SK-N-SH (cell line): ENCODE measurements at regions not wholly inside any gene's neighbourhood (a gene's known extent, or its start where the extent isn't known, plus 50 kb on each side); places are given as distances from the start of the nearest gene placed in this dataset.

Experiments used
- CTCF ChIA-PET: fragments of 300-600, 350-600 bp; formaldehyde crosslinking; extraction: SDS; loops from one replicate; lab custom pipeline; 2021; lab: Yijun Ruan, JAX
- POLR2A ChIA-PET: fragments of 350-600 bp; sonication (Branson Sonifier 250); formaldehyde crosslinking; extraction: SDS; loops from one replicate; lab custom pipeline; 2020; ENCODE audit warnings: antibody characterized with exemption, inconsistent platforms; lab: Yijun Ruan, JAX
- DNase-seq: peaks from one replicate; pipeline ENCODE4 v3.0.0; 2012
- H2AFZ ChIP-seq: fragments of 200-600 bp; sonication (generic); 2 replicates; pipeline ENCODE4 v1.8.1; 2016; ENCODE audit warnings: antibody characterized with exemption, mild to moderate bottlenecking, low read depth
- H3F3A ChIP-seq: fragments of 200-600 bp; sonication (generic); replicated peaks from 2 replicates; pipeline ENCODE3; 2016; ENCODE audit warnings: antibody characterized with exemption, mild to moderate bottlenecking; ENCODE audit not compliant: insufficient read depth
- H3K27ac ChIP-seq, 2 experiments: fragments of 200-500 bp in 1 of 2; fragments of 200-600 bp in 1 of 2; sonication (Bioruptor generic) in 1 of 2; sonication (generic), shearing (Covaris generic) in 1 of 2; 2 replicates each; pipeline versions ENCODE4 v1.5.1 to v1.6.1; 2014 to 2016; ENCODE audit warnings: low read depth in 2 of 2, inconsistent platforms in 1 of 2, low read length in 1 of 2, mild to moderate bottlenecking in 1 of 2, mixed read lengths in 1 of 2
- H3K27me3 ChIP-seq: fragments of 200-600 bp; sonication (generic), shearing (Covaris generic); 2 replicates; pipeline ENCODE4 v1.6.1; 2016; ENCODE audit warnings: mixed run types; ENCODE audit not compliant: insufficient read depth
- H3K36me3 ChIP-seq, 2 experiments: fragments of 200-500 bp in 1 of 2; fragments of 200-600 bp in 1 of 2; sonication (Bioruptor generic) in 1 of 2; sonication (generic) in 1 of 2; replicated peaks in 1 of 2; 2 replicates each; pipeline versions ENCODE3 to v1.5.1; 2014 to 2016; ENCODE audit warnings: low read length in 1 of 2, mild to moderate bottlenecking in 1 of 2; ENCODE audit not compliant: insufficient read depth in 2 of 2, control insufficient read depth in 1 of 2
- H3K4me1 ChIP-seq, 2 experiments: fragments of 200-500 bp in 1 of 2; fragments of 200-600 bp in 1 of 2; sonication (Bioruptor generic) in 1 of 2; sonication (generic), shearing (Covaris generic) in 1 of 2; 2 replicates each; pipeline versions ENCODE4 v1.5.1 to v1.6.1; 2014 to 2016; ENCODE audit warnings: low read depth in 1 of 2, low read length in 1 of 2, mixed run types in 1 of 2; ENCODE audit not compliant: insufficient read depth in 2 of 2, control insufficient read depth in 1 of 2
- H3K4me2 ChIP-seq: fragments of 200-600 bp; sonication (generic), shearing (Covaris generic); 2 replicates; pipeline ENCODE4 v1.6.1; 2017; ENCODE audit warnings: mixed run types
- H3K4me3 ChIP-seq, 2 experiments: fragments of 200-500 bp in 1 of 2; fragments of 200-600 bp in 1 of 2; sonication (Bioruptor generic) in 1 of 2; sonication (generic), shearing (Covaris generic) in 1 of 2; 2 replicates each; pipeline versions ENCODE4 v1.5.1 to v1.8.1; 2014 to 2016; ENCODE audit warnings: low read depth in 2 of 2, inconsistent platforms in 1 of 2, low read length in 1 of 2, mild to moderate bottlenecking in 1 of 2, mixed read lengths in 1 of 2, moderate library complexity in 1 of 2
- H3K79me2 ChIP-seq: fragments of 200-600 bp; sonication (generic); 2 replicates; pipeline ENCODE4 v1.8.1; 2017; ENCODE audit warnings: mild to moderate bottlenecking; ENCODE audit not compliant: insufficient read depth
- H3K9ac ChIP-seq: fragments of 200-600 bp; sonication (generic); 2 replicates; pipeline ENCODE4 v1.6.1; 2017; ENCODE audit warnings: mixed run types
- H3K9me2 ChIP-seq: fragments of 200-600 bp; sonication (generic); 2 replicates; pipeline ENCODE4 v1.6.1; 2017; ENCODE audit warnings: mixed run types
- H3K9me3 ChIP-seq: fragments of 200-600 bp; sonication (generic); 2 replicates; pipeline ENCODE4 v1.6.1; 2017; ENCODE audit warnings: mixed run types, mild to moderate bottlenecking, moderate library complexity
- H4K20me1 ChIP-seq: fragments of 200-600 bp; sonication (generic); 2 replicates; pipeline ENCODE4 v1.6.1; 2017; ENCODE audit warnings: mild to moderate bottlenecking, mixed run types; ENCODE audit not compliant: insufficient read depth
- CHD2 ChIP-seq: fragments of 150-350 bp; IDR thresholded peaks from 2 replicates; pipeline ENCODE4 v1.6.1; 2018; ENCODE audit warnings: low read length; ENCODE audit not compliant: partially characterized antibody
- EP300 ChIP-seq, 2 experiments: IDR thresholded peaks; 2 replicates each; pipeline versions ENCODE4 v1.4.0 to v1.6.1; 2012; ENCODE audit warnings: borderline replicate concordance in 1 of 2, low read depth in 1 of 2, low read length in 1 of 2
- EZH2phosphoT487 ChIP-seq: fragments of 200-600 bp; sonication (generic); IDR thresholded peaks from 2 replicates; pipeline ENCODE4 v1.6.1; 2017; ENCODE audit warnings: low read depth, mixed run types, mild to moderate bottlenecking, antibody characterized with exemption, moderate library complexity, borderline replicate concordance
- FOXM1 ChIP-seq: IDR thresholded peaks from 2 replicates; pipeline ENCODE4 v1.4.0; 2012; ENCODE audit warnings: low read depth, mild to moderate bottlenecking
- GABPA ChIP-seq: IDR thresholded peaks from 2 replicates; pipeline ENCODE4 v1.4.0; 2012; ENCODE audit warnings: low read depth, mild to moderate bottlenecking
- GATA2 ChIP-seq: sonication (generic); formaldehyde crosslinking; IDR thresholded peaks from 2 replicates; pipeline ENCODE4 v1.5.0; 2020; ENCODE audit warnings: mild to moderate bottlenecking, missing genetic modification reagents
- JUND ChIP-seq: IDR thresholded peaks from 2 replicates; pipeline ENCODE4 v1.4.0; 2012
- NRF1 ChIP-seq: IDR thresholded peaks from 2 replicates; pipeline ENCODE4 v1.6.1; 2012; ENCODE audit warnings: low read depth, mild to moderate bottlenecking, low read length
- POLR2AphosphoS5 ChIP-seq: IDR thresholded peaks from 2 replicates; pipeline ENCODE4 v1.6.1; 2012; ENCODE audit warnings: low read depth, low read length
- RFX5 ChIP-seq: IDR thresholded peaks from 2 replicates; pipeline ENCODE4 v1.6.1; 2012; ENCODE audit warnings: mild to moderate bottlenecking, improper control_type of control experiment, low read length
- SMC3 ChIP-seq: IDR thresholded peaks from 2 replicates; pipeline ENCODE4 v1.6.1; 2012; ENCODE audit warnings: low read depth, low read length, improper control_type of control experiment
- TAF1 ChIP-seq: IDR thresholded peaks from 2 replicates; pipeline ENCODE4 v1.6.1; 2012; ENCODE audit warnings: low read depth, mild to moderate bottlenecking, low read length, moderate library complexity, borderline replicate concordance
- TCF12 ChIP-seq: IDR thresholded peaks from 2 replicates; pipeline ENCODE4 v1.4.0; 2012
- TEAD4 ChIP-seq: IDR thresholded peaks from 2 replicates; pipeline ENCODE4 v1.4.0; 2012; ENCODE audit warnings: mild to moderate bottlenecking, borderline replicate concordance; ENCODE audit not compliant: insufficient read depth
- YY1 ChIP-seq: IDR thresholded peaks from 2 replicates; pipeline ENCODE4 v1.4.0; 2012; ENCODE audit warnings: low read depth, mild to moderate bottlenecking
- WGBS: methylation state at CpG from one replicate; pipeline ENCODE4 v1.1.6; 2017; ENCODE audit warnings: low lambda C conversion rate; 5-methylcytosine and 5-hydroxymethylcytosine counted together
- TF ChIP-seq, protein P1 (sequence below): IDR thresholded peaks from 2 replicates; pipeline ENCODE4 v1.4.0; 2012; ENCODE audit warnings: low read depth
- TF ChIP-seq, protein P2 (sequence below): IDR thresholded peaks from 2 replicates; pipeline ENCODE4; 2012
- TF ChIP-seq, protein P3 (sequence below): IDR thresholded peaks from 2 replicates; pipeline ENCODE4 v1.4.0; 2012; ENCODE audit warnings: low read depth, borderline replicate concordance
- TF ChIP-seq, protein P4 (sequence below): fragments of 150-350 bp; IDR thresholded peaks from 2 replicates; pipeline ENCODE4 v1.6.1; 2016; ENCODE audit warnings: mild to moderate bottlenecking, low read depth, low read length
- TF ChIP-seq, protein P5 (sequence below): IDR thresholded peaks from 2 replicates; pipeline ENCODE4 v1.6.1; 2012; ENCODE audit warnings: mild to moderate bottlenecking, low read depth, low read length, moderate library complexity

DNA sequence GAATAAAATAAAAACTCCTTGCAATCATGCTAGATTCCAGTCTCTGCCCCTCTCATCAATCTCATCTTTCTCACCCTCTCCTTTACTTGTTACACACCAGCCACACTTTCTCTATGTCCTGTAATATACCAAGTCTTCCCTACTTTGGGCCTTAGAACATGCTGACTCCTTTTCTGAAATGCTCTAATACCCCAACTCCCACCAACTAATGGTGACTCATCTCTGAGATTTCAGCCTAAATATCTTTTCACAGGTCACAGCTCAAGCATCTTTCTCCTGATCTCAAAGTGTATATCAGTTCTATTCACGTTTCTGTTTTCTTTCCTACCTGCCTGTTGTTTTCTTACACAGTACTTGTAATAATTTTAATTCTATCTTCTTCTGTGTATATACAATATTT, 378.9 kb upstream of the PRICKLE1 start:
- CTCF ChIA-PET = interaction anchor here (0.9 kb wide), 1 partner anchor 18 kb away, joined by 4 read pairs; no protein-coding TSS in a partner anchor
- Histone ChIP-seq H3F3A (no peaks in the 10 kb centered on the region), H3K4me2 (no peak overlapping the region), H3K27ac (peak overlapping the region in 1 of 2 experiments; percentile 72; a peak in 1 of 4 replicates), H3K9me3 (no peaks in the 10 kb centered on the region), H3K4me1 (no peaks in the 10 kb centered on the region; a peak in 1 of 4 replicates), H3K4me3 (no peak overlapping the region), H3K9ac (no peak overlapping the region), H3K36me3 (no peaks in the 10 kb centered on the region), H3K9me2 (no peaks in the 10 kb centered on the region), H3K27me3 (no peaks in the 10 kb centered on the region), H4K20me1 (no peaks in the 10 kb centered on the region), H3K79me2 (no peaks in the 10 kb centered on the region), H2AFZ (no peak overlapping the region)
- no peak for DNase-seq
- TF ChIP-seq GABPA = no peak
- TF ChIP-seq, protein P1, sequence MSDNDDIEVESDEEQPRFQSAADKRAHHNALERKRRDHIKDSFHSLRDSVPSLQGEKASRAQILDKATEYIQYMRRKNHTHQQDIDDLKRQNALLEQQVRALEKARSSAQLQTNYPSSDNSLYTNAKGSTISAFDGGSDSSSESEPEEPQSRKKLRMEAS = no peak
- no peak for TF ChIP-seq TEAD4
- POLR2A ChIA-PET = no interaction called here
- 13% methylated on average over 1 of the region's 1 CpG for WGBS

DNA sequence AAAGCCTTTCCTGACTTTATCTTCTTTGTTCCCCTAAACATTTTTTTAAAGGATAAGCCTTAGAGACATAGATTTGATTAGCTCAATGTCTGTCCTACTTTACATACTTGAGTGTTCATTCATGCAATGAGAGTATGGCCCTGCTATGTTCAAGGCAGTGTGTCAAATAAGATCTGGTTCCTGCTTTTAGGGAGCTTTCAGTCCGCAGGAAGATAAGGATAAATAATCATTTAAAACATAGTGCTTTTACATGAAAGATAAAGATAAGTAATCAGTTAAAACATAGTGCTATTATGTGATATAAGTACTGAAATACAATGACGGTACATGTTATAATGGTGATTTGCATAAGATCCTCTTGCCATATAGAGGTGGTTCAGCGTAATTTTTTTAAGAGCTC, 378.3 kb upstream of the PRICKLE1 start:
- Histone ChIP-seq H4K20me1 (no peaks in the 10 kb centered on the region), H3F3A (no peaks in the 10 kb centered on the region), H3K27me3 (no peaks in the 10 kb centered on the region), H3K4me3 (no peak overlapping the region), H3K4me1 (no peaks in the 10 kb centered on the region; a peak in 1 of 4 replicates), H3K4me2 (no peak overlapping the region), H3K9me3 (no peaks in the 10 kb centered on the region), H3K27ac (peak overlapping the region in 1 of 2 experiments; percentile 72; a peak in 2 of 4 replicates), H3K36me3 (no peaks in the 10 kb centered on the region), H2AFZ (no peak overlapping the region), H3K9me2 (no peaks in the 10 kb centered on the region), H3K9ac (no peak overlapping the region), H3K79me2 (no peaks in the 10 kb centered on the region)
- peak; percentile 20 for DNase-seq
- ChIA-PET CTCF (interaction anchor here (0.9 to 1.8 kb wide), 2 partner anchors 19 to 485 kb away, joined by 4 to 9 read pairs; no protein-coding TSS in a partner anchor), POLR2A (no interaction called here)
- WGBS = 25% methylated on average over 3 of the region's 3 CpGs
- TF ChIP-seq EZH2phosphoT487 (no peak), FOXM1 (no peak), GABPA (no peak), CHD2 (no peak), EP300 (IDR thresholded peaks at IDR 0.05; ENCODE audit: borderline replicate concordance in 1 of 2, low read depth in 1 of 2, low read length in 1 of 2) (peak in 1 of 2 experiments; percentile 87; a peak in 2 of 4 replicates), TAF1 (no peak), TCF12 (no peak), POLR2AphosphoS5 (no peak), SMC3 (no peak), YY1 (no peak), GATA2 (peak; percentile 83), NRF1 (no peak), JUND (no peak), RFX5 (no peak)
- TF ChIP-seq, protein P2, sequence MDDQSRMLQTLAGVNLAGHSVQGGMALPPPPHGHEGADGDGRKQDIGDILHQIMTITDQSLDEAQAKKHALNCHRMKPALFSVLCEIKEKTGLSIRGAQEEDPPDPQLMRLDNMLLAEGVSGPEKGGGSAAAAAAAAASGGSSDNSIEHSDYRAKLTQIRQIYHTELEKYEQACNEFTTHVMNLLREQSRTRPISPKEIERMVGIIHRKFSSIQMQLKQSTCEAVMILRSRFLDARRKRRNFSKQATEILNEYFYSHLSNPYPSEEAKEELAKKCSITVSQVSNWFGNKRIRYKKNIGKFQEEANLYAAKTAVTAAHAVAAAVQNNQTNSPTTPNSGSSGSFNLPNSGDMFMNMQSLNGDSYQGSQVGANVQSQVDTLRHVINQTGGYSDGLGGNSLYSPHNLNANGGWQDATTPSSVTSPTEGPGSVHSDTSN = no peak
- TF ChIP-seq, protein P3, sequence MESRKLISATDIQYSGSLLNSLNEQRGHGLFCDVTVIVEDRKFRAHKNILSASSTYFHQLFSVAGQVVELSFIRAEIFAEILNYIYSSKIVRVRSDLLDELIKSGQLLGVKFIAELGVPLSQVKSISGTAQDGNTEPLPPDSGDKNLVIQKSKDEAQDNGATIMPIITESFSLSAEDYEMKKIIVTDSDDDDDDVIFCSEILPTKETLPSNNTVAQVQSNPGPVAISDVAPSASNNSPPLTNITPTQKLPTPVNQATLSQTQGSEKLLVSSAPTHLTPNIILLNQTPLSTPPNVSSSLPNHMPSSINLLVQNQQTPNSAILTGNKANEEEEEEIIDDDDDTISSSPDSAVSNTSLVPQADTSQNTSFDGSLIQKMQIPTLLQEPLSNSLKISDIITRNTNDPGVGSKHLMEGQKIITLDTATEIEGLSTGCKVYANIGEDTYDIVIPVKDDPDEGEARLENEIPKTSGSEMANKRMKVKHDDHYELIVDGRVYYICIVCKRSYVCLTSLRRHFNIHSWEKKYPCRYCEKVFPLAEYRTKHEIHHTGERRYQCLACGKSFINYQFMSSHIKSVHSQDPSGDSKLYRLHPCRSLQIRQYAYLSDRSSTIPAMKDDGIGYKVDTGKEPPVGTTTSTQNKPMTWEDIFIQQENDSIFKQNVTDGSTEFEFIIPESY = no peak
- TF ChIP-seq, protein P4, sequence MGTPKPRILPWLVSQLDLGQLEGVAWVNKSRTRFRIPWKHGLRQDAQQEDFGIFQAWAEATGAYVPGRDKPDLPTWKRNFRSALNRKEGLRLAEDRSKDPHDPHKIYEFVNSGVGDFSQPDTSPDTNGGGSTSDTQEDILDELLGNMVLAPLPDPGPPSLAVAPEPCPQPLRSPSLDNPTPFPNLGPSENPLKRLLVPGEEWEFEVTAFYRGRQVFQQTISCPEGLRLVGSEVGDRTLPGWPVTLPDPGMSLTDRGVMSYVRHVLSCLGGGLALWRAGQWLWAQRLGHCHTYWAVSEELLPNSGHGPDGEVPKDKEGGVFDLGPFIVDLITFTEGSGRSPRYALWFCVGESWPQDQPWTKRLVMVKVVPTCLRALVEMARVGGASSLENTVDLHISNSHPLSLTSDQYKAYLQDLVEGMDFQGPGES = no peak
- TF ChIP-seq, protein P5, sequence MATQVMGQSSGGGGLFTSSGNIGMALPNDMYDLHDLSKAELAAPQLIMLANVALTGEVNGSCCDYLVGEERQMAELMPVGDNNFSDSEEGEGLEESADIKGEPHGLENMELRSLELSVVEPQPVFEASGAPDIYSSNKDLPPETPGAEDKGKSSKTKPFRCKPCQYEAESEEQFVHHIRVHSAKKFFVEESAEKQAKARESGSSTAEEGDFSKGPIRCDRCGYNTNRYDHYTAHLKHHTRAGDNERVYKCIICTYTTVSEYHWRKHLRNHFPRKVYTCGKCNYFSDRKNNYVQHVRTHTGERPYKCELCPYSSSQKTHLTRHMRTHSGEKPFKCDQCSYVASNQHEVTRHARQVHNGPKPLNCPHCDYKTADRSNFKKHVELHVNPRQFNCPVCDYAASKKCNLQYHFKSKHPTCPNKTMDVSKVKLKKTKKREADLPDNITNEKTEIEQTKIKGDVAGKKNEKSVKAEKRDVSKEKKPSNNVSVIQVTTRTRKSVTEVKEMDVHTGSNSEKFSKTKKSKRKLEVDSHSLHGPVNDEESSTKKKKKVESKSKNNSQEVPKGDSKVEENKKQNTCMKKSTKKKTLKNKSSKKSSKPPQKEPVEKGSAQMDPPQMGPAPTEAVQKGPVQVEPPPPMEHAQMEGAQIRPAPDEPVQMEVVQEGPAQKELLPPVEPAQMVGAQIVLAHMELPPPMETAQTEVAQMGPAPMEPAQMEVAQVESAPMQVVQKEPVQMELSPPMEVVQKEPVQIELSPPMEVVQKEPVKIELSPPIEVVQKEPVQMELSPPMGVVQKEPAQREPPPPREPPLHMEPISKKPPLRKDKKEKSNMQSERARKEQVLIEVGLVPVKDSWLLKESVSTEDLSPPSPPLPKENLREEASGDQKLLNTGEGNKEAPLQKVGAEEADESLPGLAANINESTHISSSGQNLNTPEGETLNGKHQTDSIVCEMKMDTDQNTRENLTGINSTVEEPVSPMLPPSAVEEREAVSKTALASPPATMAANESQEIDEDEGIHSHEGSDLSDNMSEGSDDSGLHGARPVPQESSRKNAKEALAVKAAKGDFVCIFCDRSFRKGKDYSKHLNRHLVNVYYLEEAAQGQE = no peak
